ENCODE measurements at regions not wholly inside any gene's neighbourhood (a gene's known extent, or its start where the extent isn't known, plus 50 kb on each side); places are given as distances from the start of the nearest gene placed in this dataset.

- no peak overlapping the region for H4K91ac ChIP-seq (ENCODE audit: insufficient read length, low read depth, low read length)
- Mint-ChIP-seq H3K4me3 (no peak overlapping the region), H3K9me3 (no peaks in the 10 kb centered on the region), H3K27me3 (ENCODE audit: low read depth) (no peaks in the 10 kb centered on the region), H3K27ac (no peak overlapping the region), H3K4me1 (peaks cover 8 to 10% of the 10 kb centered on the region in 2 experiments; a peak in 3 of 4 replicates), H3K36me3 (ENCODE audit: insufficient read depth in 1 of 3, low read depth in 3 of 3) (peaks cover 0 to 4% (median 0%) of the 10 kb centered on the region in 3 experiments; a peak in 1 of 7 replicates)
- no peak overlapping the region for H2AK5ac ChIP-seq (ENCODE audit: insufficient read length, low read length)
- H3K4me2 ChIP-seq (ENCODE audit: insufficient read depth, insufficient read length, low read length), result no peak overlapping the region
- H3K4me1 ChIP-seq (ENCODE audit: insufficient read depth, low read length), result no peaks in the 10 kb centered on the region
- no peak overlapping the region for H3K23ac ChIP-seq (ENCODE audit: insufficient read length, low read depth, low read length)
- TF ChIP-seq CTCF (conservative IDR thresholded peaks at IDR 0.05), result no peak
- H2BK15ac ChIP-seq (ENCODE audit: low read depth, low read length), result no peak overlapping the region
- no peak overlapping the region for H3K4ac ChIP-seq (ENCODE audit: low read depth, low read length)
- H3K9ac ChIP-seq (ENCODE audit: extremely low read depth, insufficient read length, low read length), result no peak overlapping the region
- H3K9me3 ChIP-seq (ENCODE audit: control insufficient read depth, low read depth, low read length), result no peaks in the 10 kb centered on the region
- H3K18ac ChIP-seq (ENCODE audit: insufficient read length, low read depth, low read length), result no peak overlapping the region
- no peak overlapping the region for H3K27ac ChIP-seq (ENCODE audit: insufficient read length, low read depth, low read length)
- H2BK12ac ChIP-seq (ENCODE audit: insufficient read length, low read depth, low read length), result no peak overlapping the region
- no peaks in the 10 kb centered on the region for H3K27me3 ChIP-seq (ENCODE audit: insufficient read depth, low read length)
- no peaks in the 10 kb centered on the region for H3K79me2 ChIP-seq (ENCODE audit: insufficient read depth, low read length)
- H2BK120ac ChIP-seq (ENCODE audit: low read depth, low read length, poor library complexity, severe bottlenecking), result no peak overlapping the region
- H3T11ph ChIP-seq (ENCODE audit: low read length), result no peak overlapping the region
- no peak overlapping the region for H3K14ac ChIP-seq (ENCODE audit: insufficient read depth, low read length)
- H4K20me1 ChIP-seq (ENCODE audit: control insufficient read depth, insufficient read depth, insufficient read length), result no peaks in the 10 kb centered on the region
- no peak overlapping the region for H2AFZ ChIP-seq (ENCODE audit: low read length)
- H3K23me2 ChIP-seq (ENCODE audit: insufficient read length, low read depth, low read length, poor library complexity, severe bottlenecking), result no peaks in the 10 kb centered on the region
- DNase-seq, result no peak
- no peak overlapping the region for H2BK5ac ChIP-seq (ENCODE audit: insufficient read length, low read length)
- H3K56ac ChIP-seq (ENCODE audit: insufficient read length, low read depth, low read length), result no peak overlapping the region
- no peak overlapping the region for H2BK20ac ChIP-seq (ENCODE audit: low read depth, low read length, poor library complexity, severe bottlenecking)
- H4K8ac ChIP-seq (replicated peaks; ENCODE audit: insufficient read length, low read depth, low read length), result no peak overlapping the region
- no peaks in the 10 kb centered on the region for H3K79me1 ChIP-seq (ENCODE audit: insufficient read depth, low read depth, low read length, poor library complexity, severe bottlenecking)
- no CpG with 5 or more reads among the region's 1 CpG for WGBS (ENCODE audit: extremely low coverage, insufficient read length, low lambda C conversion rate)
- no peak overlapping the region for H4K5ac ChIP-seq (ENCODE audit: insufficient read length, low read depth, low read length)
These were observed 464.7 kb upstream of the C9orf72 start for GRCh38 chr9:28037968-28038367.

Data from H9 (cell line).